Left cardiac atrium (tissue), 4 donors: ENCODE measurements at regions not wholly inside any gene's neighbourhood (a gene's known extent, or its start where the extent isn't known, plus 50 kb on each side); places are given as distances from the start of the nearest gene placed in this dataset.

Source experiments
- ATAC-seq, 2 donors: fragments of 200-7000 bp; cut with Tn5 transposase; one replicate each; pipeline ENCODE4 v1.9.1; 2020; ENCODE audit warnings: mild to moderate bottlenecking in 2 of 2, moderate library complexity in 2 of 2
- DNase-seq: peaks from one replicate; pipeline ENCODE4 v3.0.0-alpha.2; 2020
- intact Hi-C, 2 donors: fragments of 100-400 bp; cut with DNase I; formaldehyde crosslinking; loops; one replicate each; pipeline versions ENCODE4 v1.14.1 to v1.15.1; 2022 to 2023
- donor health status: DM: no; HTN: yes; CAD: no.
- donor health status: DM: no; HTN: yes; CAD: no; lungs with severe emphysema.
- donor health status: DM: yes; HTN: yes; CAD: no.
- donor health status: Dilated cardiomyopathy.

DNA sequence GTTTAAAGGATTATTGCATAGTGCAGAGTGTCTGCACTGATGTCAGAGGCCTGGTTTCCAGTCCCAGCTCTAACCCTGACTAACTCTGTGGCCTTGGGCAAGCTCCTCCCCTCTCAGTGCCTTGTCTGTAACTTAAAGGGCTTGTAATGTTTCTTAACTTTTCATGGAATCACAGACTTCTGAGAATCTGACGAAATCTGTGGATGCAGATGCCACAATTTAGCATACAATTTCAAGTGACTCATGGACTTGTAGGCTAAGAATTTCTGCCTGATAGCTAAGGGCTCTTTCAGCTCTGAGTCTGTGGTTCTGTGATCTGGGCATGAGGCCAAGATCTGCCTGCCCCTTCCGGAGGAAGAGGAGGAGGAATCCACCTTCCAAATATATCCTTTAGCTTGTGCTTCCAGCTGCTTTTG lies 236.9 kb downstream of the AR start:
- intact Hi-C loops: no loop called here
- ATAC-seq (peak; percentile 92 to 95), DNase-seq (peak; percentile 87)

DNA sequence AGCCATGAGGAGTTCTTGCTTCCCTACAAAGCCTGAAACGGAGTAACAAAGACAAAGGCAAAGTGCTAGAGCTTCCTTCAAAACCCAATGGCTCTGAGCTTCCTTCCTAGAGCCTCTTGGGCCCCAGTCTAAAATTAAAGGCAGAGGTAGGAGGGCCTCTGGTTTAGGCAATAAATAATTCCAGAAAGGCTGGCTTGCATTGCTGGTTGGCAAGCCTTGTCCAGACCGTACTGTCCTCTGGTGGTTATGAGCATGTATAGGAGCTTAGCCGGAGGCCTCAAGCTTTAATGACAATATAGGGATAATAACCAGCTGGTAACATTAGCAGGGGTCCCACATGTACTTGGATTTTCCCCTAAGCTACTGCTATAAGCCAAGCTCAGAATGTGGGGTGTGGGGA lies 237.3 kb downstream of the AR start:
- no peak for DNase-seq
- intact Hi-C loops: no loop called here
- ATAC-seq: peak; percentile 53 to 60

DNA sequence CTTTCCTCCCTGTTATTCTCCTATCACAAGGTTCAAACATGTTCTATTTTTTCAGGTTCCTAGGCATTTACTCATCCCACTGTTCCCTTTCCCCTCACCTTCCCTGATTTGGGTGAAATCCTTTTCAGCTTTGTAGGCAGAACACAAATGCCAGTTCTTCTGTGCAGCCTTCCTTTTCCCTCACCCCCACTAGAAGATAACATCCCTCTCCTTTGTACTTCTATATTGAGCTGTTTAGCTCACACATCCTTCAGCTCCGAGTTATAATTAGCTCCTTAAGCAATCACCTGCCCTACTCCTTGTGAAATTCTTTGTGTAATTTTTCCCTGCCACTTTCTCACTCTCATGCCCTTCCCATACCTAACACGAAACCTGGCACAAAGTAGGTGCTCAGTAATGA lies 240.9 kb downstream of the AR start:
- DNase-seq (no peak), ATAC-seq (peak; percentile 25 to 57)
- intact Hi-C loops: no loop called here

DNA sequence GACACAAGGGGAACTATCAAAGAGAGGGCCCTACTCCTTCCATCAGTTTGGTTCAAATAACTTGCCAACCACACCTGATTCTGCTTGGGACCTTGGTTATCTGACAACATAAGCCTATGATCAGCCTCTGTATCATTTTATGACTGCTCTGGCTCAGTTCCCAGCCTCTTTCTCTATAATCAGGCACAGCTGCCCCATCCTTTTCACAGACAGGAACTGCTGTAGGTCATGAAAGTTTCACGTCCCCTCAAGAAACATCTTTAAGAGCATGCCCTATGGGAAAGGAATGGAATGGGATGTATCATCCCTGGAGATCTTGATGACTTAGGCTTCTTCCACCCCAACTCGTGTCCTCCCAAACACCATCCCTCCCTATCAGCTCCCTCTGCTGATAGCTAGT lies 243.4 kb downstream of the AR start:
- intact Hi-C loops: no loop called here
- ATAC-seq (no peak), DNase-seq (no peak)

DNA sequence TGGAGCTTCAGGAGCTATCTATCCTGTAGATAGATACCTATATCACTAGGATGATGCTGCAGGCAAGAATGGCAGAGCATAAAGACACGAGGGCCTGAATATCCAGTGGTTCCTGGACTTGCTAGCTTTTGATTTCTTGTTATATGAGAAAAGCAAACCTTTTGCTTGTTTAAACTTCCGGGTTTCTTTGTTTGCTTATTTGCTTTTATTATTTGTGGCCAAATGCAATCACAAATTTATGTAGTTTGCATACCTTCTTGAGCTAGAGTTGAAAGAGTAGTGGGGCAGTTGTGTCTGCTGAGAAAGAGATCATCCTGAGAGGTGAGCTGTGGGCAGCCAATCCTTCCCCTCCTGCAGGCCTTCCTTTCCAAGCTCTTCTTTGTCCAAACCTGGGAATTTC lies 245.7 kb downstream of the AR start:
- DNase-seq (no peak), ATAC-seq (no peak)
- intact Hi-C loops: no loop called here
